AG09319 (cell line): ENCODE measurements at regions not wholly inside any gene's neighbourhood (a gene's known extent, or its start where the extent isn't known, plus 50 kb on each side); places are given as distances from the start of the nearest gene placed in this dataset.

Source experiments
- DNase-seq: peaks from one replicate; pipeline ENCODE4 v3.0.0-alpha.2; 2010; ENCODE audit warnings: low read depth; ENCODE audit errors: extremely low read depth
- CTCF ChIP-seq: IDR thresholded peaks from 2 replicates; pipeline ENCODE4 v1.5.1; 2011; ENCODE audit warnings: low read depth, mild to moderate bottlenecking, inconsistent platforms, low read length, moderate library complexity

GRCh38 chr13:32883474-32883873 lies 132.7 kb upstream of the KL start:
- no peak for DNase-seq
- no peak for TF ChIP-seq CTCF

- DNase-seq: no peak
- TF ChIP-seq CTCF: no peak
Observed at GRCh38 chr13:32887617-32888016, 128.6 kb upstream of the KL start.

- DNase-seq: no peak
- no peak for TF ChIP-seq CTCF
Observed at GRCh38 chr13:32889986-32890565, 126.1 kb upstream of the KL start.

- DNase-seq: no peak
- TF ChIP-seq CTCF: no peak
Observed at GRCh38 chr13:32893176-32893575, 123.0 kb upstream of the KL start.

GRCh38 chr13:32894589-32895001 lies 121.6 kb upstream of the KL start:
- no peak for TF ChIP-seq CTCF
- peak; percentile 41 for DNase-seq

GRCh38 chr13:32895296-32895695 lies 120.9 kb upstream of the KL start:
- DNase-seq: no peak
- TF ChIP-seq CTCF: no peak

GRCh38 chr13:32897296-32897695 lies 118.9 kb upstream of the KL start:
- TF ChIP-seq CTCF: no peak

More at GRCh38 chr13:32897296-32897695, 118.9 kb upstream of the KL start:
- no peak for DNase-seq
